ENCODE measurements at regions not wholly inside any gene's neighbourhood (a gene's known extent, or its start where the extent isn't known, plus 50 kb on each side); places are given as distances from the start of the nearest gene placed in this dataset.

- no peak overlapping the region for H3K9ac ChIP-seq (ENCODE audit: low read length)
- no peaks in the 10 kb centered on the region for H3K9me3 ChIP-seq (ENCODE audit: low read length)
- H2AFZ ChIP-seq (ENCODE audit: low read length): no peak overlapping the region
- ATAC-seq (no peak), DNase-seq (no peak)
- ChIA-PET CTCF (no interaction called here), POLR2A (ENCODE audit: unreplicated experiment) (no interaction called here)
- no peaks in the 10 kb centered on the region for H3K79me2 ChIP-seq (ENCODE audit: low read length)
- BruUV-seq (replicated peaks): no TSS peak
- peaks cover under 1% of the 10 kb centered on the region; the same call in 1 of the 2 replicates for H3K27me3 ChIP-seq (ENCODE audit: low read length)
- H3K27ac ChIP-seq (ENCODE audit: low read length): no peak overlapping the region
- H3K4me1 ChIP-seq (ENCODE audit: insufficient read depth, low read length): no peaks in the 10 kb centered on the region
- no peaks in the 10 kb centered on the region for H3F3A ChIP-seq (ENCODE audit: low read length, unreplicated experiment)
- no peaks in the 10 kb centered on the region for H4K20me1 ChIP-seq (ENCODE audit: low read length)
- no peaks in the 10 kb centered on the region for H3K9me2 ChIP-seq (replicated peaks; ENCODE audit: low read length)
- intact Hi-C loops (cut with micrococcal nuclease): no loop called here
- no peaks in the 10 kb centered on the region for H3K36me3 ChIP-seq (ENCODE audit: low read depth, low read length)
- H3K4me2 ChIP-seq (ENCODE audit: low read length): no peak overlapping the region
- H3K4me3 ChIP-seq (ENCODE audit: low read length): no peak overlapping the region
- TF ChIP-seq, protein P1, sequence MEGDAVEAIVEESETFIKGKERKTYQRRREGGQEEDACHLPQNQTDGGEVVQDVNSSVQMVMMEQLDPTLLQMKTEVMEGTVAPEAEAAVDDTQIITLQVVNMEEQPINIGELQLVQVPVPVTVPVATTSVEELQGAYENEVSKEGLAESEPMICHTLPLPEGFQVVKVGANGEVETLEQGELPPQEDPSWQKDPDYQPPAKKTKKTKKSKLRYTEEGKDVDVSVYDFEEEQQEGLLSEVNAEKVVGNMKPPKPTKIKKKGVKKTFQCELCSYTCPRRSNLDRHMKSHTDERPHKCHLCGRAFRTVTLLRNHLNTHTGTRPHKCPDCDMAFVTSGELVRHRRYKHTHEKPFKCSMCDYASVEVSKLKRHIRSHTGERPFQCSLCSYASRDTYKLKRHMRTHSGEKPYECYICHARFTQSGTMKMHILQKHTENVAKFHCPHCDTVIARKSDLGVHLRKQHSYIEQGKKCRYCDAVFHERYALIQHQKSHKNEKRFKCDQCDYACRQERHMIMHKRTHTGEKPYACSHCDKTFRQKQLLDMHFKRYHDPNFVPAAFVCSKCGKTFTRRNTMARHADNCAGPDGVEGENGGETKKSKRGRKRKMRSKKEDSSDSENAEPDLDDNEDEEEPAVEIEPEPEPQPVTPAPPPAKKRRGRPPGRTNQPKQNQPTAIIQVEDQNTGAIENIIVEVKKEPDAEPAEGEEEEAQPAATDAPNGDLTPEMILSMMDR (conservative IDR thresholded peaks at IDR 0.05; ENCODE audit: low read depth, low read length): no peak
- TF ChIP-seq EZH2phosphoT487 (IDR thresholded peaks at IDR 0.05; ENCODE audit: borderline replicate concordance, low read length): no peak
- TF ChIP-seq EZH2 (IDR thresholded peaks at IDR 0.05; ENCODE audit: low read length, unreplicated experiment): no peak
Measured at GRCh38 chr9:87343816-87344430, 153.7 kb upstream of the DAPK1 start.

DNA sequence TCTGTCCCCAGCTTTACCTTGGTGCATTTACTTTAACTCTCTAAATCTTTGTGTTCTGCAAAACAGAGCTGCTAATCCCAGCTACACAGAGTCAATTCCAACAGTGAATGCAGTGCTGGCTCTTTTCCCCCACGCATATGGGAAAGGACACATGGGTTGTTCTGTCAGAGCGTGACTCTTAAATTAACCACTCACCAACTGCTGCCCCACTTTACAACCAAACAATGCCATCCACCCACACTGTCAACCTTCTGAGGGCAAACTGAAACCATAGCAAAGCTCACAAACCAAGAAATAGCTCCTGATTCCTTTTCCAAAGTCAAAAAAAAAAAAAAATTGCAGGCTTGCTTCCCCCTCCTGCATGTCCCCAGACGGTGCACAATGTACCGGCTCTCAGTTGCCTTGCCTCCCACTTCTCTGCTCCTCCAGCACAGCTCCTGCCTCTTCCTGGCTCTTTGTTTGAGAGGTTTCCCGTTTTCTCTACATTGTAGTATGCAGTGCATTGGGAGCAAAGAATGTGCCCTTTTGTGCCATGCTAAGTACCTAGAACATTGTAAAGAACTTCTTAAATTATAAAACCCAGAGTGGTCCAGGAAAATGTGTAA is 151.5 kb upstream of the DAPK1 start:
- no peaks in the 10 kb centered on the region for H3K9me3 ChIP-seq (ENCODE audit: low read length)
- no peak for DNase-seq
- no TSS peak for BruUV-seq (replicated peaks)
- H3K4me3 ChIP-seq (ENCODE audit: low read length): no peak overlapping the region
- H3F3A ChIP-seq (ENCODE audit: low read length, unreplicated experiment): no peaks in the 10 kb centered on the region
- H3K27me3 ChIP-seq (ENCODE audit: low read length): no peaks in the 10 kb centered on the region
- H3K79me2 ChIP-seq (ENCODE audit: low read length): no peaks in the 10 kb centered on the region
- TF ChIP-seq, protein P1 (conservative IDR thresholded peaks at IDR 0.05; ENCODE audit: low read depth, low read length): no peak
- H3K4me1 ChIP-seq (ENCODE audit: insufficient read depth, low read length): no peaks in the 10 kb centered on the region
- H3K36me3 ChIP-seq (ENCODE audit: low read depth, low read length): no peaks in the 10 kb centered on the region
- H3K4me2 ChIP-seq (ENCODE audit: low read length): no peak overlapping the region
- no peak for ATAC-seq
- ChIA-PET POLR2A (ENCODE audit: unreplicated experiment) (no interaction called here), CTCF (no interaction called here)
- intact Hi-C loops (cut with micrococcal nuclease): no loop called here
- no peak overlapping the region for H2AFZ ChIP-seq (ENCODE audit: low read length)
- no peaks in the 10 kb centered on the region for H3K9me2 ChIP-seq (replicated peaks; ENCODE audit: low read length)
- no peak overlapping the region for H3K27ac ChIP-seq (ENCODE audit: low read length)
- no peaks in the 10 kb centered on the region for H4K20me1 ChIP-seq (ENCODE audit: low read length)
- H3K9ac ChIP-seq (ENCODE audit: low read length): no peak overlapping the region

GRCh38 chr9:87350915-87351314 is 146.8 kb upstream of the DAPK1 start:
- Histone ChIP-seq H3K4me1 (ENCODE audit: insufficient read depth, low read length) (no peaks in the 10 kb centered on the region), H3K79me2 (ENCODE audit: low read length) (no peaks in the 10 kb centered on the region), H4K20me1 (ENCODE audit: low read length) (no peaks in the 10 kb centered on the region), H3K4me2 (ENCODE audit: low read length) (no peak overlapping the region), H2AFZ (ENCODE audit: low read length) (no peak overlapping the region), H3K9me3 (ENCODE audit: low read length) (no peaks in the 10 kb centered on the region), H3K9ac (ENCODE audit: low read length) (no peak overlapping the region), H3F3A (ENCODE audit: low read length, unreplicated experiment) (no peaks in the 10 kb centered on the region), H3K36me3 (ENCODE audit: low read depth, low read length) (no peaks in the 10 kb centered on the region), H3K9me2 (replicated peaks; ENCODE audit: low read length) (no peaks in the 10 kb centered on the region), H3K4me3 (ENCODE audit: low read length) (no peak overlapping the region), H3K27me3 (ENCODE audit: low read length) (no peaks in the 10 kb centered on the region), H3K27ac (ENCODE audit: low read length) (no peak overlapping the region)
- DNase-seq (no peak), ATAC-seq (no peak)
- CTCF ChIA-PET: no interaction called here
- no TSS peak for BruUV-seq (replicated peaks)
- POLR2A ChIA-PET (ENCODE audit: unreplicated experiment): no interaction called here
- intact Hi-C loops (cut with micrococcal nuclease): no loop called here
- TF ChIP-seq EZH2phosphoT487 (IDR thresholded peaks at IDR 0.05; ENCODE audit: borderline replicate concordance, low read length): no peak
- TF ChIP-seq EZH2 (IDR thresholded peaks at IDR 0.05; ENCODE audit: low read length, unreplicated experiment): no peak
- TF ChIP-seq, protein P1 (conservative IDR thresholded peaks at IDR 0.05; ENCODE audit: low read depth, low read length): no peak

All from PC-3 (cell line).